ENCODE measurements at regions not wholly inside any gene's neighbourhood (a gene's known extent, or its start where the extent isn't known, plus 50 kb on each side); places are given as distances from the start of the nearest gene placed in this dataset.

DNA sequence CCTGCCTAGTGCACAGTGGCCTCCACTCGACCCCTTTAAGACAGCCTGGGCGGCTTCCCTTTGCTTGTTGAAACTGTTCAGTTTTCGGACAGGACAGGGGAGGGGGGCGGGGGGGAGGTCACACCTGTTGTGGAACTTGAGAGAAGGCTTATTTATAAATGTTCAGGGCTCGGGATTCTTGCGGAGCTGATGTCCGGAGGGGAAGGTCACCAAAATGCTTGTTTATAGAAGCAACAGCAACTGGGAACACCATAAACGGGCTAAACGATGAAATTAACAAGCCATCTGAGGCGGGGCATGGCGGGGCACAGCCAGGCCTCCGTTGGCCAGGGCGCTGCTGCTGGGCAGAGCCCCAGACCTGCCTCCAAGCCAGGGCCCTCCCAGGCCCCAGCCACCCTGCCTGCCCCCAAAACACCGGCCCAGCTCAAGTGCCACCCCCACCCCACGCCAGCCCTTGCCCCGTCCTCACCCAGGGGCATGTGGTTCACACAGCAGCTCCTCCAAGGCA, 59.8 kb upstream of the CASZ1 start:
- TF ChIP-seq, protein P1, sequence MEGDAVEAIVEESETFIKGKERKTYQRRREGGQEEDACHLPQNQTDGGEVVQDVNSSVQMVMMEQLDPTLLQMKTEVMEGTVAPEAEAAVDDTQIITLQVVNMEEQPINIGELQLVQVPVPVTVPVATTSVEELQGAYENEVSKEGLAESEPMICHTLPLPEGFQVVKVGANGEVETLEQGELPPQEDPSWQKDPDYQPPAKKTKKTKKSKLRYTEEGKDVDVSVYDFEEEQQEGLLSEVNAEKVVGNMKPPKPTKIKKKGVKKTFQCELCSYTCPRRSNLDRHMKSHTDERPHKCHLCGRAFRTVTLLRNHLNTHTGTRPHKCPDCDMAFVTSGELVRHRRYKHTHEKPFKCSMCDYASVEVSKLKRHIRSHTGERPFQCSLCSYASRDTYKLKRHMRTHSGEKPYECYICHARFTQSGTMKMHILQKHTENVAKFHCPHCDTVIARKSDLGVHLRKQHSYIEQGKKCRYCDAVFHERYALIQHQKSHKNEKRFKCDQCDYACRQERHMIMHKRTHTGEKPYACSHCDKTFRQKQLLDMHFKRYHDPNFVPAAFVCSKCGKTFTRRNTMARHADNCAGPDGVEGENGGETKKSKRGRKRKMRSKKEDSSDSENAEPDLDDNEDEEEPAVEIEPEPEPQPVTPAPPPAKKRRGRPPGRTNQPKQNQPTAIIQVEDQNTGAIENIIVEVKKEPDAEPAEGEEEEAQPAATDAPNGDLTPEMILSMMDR (conservative IDR thresholded peaks at IDR 0.05): no peak
- TF ChIP-seq ZFX (IDR thresholded peaks at IDR 0.05): no peak

Measured in C4-2B (cell line).